B cell (primary cell): ENCODE measurements at regions not wholly inside any gene's neighbourhood (a gene's known extent, or its start where the extent isn't known, plus 50 kb on each side); places are given as distances from the start of the nearest gene placed in this dataset.
"Not testable (repeated sequence)": the region's sequence is repeated elsewhere in the genome, so short reads cannot be mapped to it uniquely, and the experiment has no call there.

Experiments
- CTCF ChIP-seq: fragments of 200-600 bp; IDR thresholded peaks from one replicate; pipeline ENCODE4 v1.8.0; 2022; ENCODE audit warnings: antibody characterized with exemption, mild to moderate bottlenecking
- EZH2 ChIP-seq: IDR thresholded peaks from 2 replicates; pipeline ENCODE4 v1.6.1; 2012; ENCODE audit warnings: borderline replicate concordance, low read depth, mild to moderate bottlenecking, moderate library complexity, low read length; ENCODE audit not compliant: insufficient read depth, poor library complexity, severe bottlenecking

GRCh38 chr5:34331928-34332454 is 289.0 kb upstream of the C1QTNF3 start:
- TF ChIP-seq CTCF, EZH2: not testable (repeated sequence)
